Duodenal mucosa (tissue), 2 donors: ENCODE measurements at regions not wholly inside any gene's neighbourhood (a gene's known extent, or its start where the extent isn't known, plus 50 kb on each side); places are given as distances from the start of the nearest gene placed in this dataset.

Source experiments
- H3K27ac ChIP-seq: one replicate; pipeline ENCODE4 v1.7.0; 2013; ENCODE audit warnings: low read depth, low read length
- H3K27me3 ChIP-seq, 2 donors: one replicate each; pipeline ENCODE4 v1.7.0; 2013; ENCODE audit warnings: low read length in 2 of 2, control low read depth in 1 of 2; ENCODE audit not compliant: insufficient read depth in 2 of 2, control insufficient read depth in 1 of 2
- H3K36me3 ChIP-seq, 2 donors: one replicate each; pipeline ENCODE4 v1.7.0; 2013; ENCODE audit warnings: low read length in 2 of 2, control low read depth in 1 of 2; ENCODE audit not compliant: insufficient read depth in 2 of 2, control insufficient read depth in 1 of 2
- H3K4me1 ChIP-seq, 2 donors: one replicate each; pipeline ENCODE4 v1.7.0; 2013; ENCODE audit warnings: low read length in 2 of 2, control low read depth in 1 of 2; ENCODE audit not compliant: insufficient read depth in 2 of 2, control insufficient read depth in 1 of 2
- H3K4me3 ChIP-seq, 2 donors: one replicate each; pipeline ENCODE4 v1.7.0; 2013; ENCODE audit warnings: low read length in 2 of 2, low read depth in 1 of 2
- H3K9ac ChIP-seq, 2 donors: one replicate each; pipeline ENCODE4 v1.7.0; 2013; ENCODE audit warnings: low read length in 2 of 2, low read depth in 1 of 2
- H3K9me3 ChIP-seq, 2 donors: one replicate each; pipeline ENCODE4 v1.7.0; 2013; ENCODE audit warnings: low read length in 2 of 2, control low read depth in 1 of 2; ENCODE audit not compliant: control insufficient read depth in 1 of 2

DNA sequence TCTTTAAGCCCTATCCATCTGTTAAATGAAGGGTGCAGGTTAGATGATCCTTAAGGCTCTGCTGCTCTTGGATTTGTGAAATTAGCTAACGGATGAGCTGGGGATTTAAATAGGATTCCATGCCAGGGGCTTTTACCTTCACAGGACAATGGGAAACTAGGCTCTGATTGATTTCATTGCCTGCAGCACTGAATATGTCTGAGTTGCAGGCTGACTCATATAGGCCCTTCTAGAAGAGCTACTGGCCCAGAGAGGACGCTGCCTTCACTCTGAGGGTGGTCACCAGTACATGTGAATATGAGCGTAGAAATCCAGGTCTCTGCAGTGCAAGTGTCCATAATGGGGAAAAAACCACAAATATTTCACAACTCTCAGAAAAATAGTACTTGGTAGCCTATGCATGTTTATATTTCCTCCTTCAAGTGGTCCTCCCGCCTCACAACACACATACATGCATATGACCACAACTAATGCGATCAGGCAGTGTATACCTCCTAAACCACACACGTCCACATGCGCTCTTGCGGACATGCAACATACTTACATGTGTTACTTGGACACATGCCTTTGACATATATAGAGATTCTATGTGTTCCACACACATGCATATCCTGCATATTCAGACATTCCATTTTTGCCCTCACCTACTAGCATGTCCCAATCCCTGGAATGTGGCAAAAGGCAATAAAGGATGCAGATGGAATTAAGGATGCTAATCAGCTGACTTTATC is 233.8 kb upstream of the JUN start:
- no peak overlapping the region for H3K27ac ChIP-seq
- no peaks in the 10 kb centered on the region for H3K36me3 ChIP-seq
- no peak overlapping the region for H3K9ac ChIP-seq
- H3K4me1 ChIP-seq = peaks cover 33 to 40% of the 10 kb centered on the region in 2 donors
- no peak overlapping the region for H3K4me3 ChIP-seq
- no peaks in the 10 kb centered on the region for H3K27me3 ChIP-seq
- H3K9me3 ChIP-seq = no peaks in the 10 kb centered on the region

DNA sequence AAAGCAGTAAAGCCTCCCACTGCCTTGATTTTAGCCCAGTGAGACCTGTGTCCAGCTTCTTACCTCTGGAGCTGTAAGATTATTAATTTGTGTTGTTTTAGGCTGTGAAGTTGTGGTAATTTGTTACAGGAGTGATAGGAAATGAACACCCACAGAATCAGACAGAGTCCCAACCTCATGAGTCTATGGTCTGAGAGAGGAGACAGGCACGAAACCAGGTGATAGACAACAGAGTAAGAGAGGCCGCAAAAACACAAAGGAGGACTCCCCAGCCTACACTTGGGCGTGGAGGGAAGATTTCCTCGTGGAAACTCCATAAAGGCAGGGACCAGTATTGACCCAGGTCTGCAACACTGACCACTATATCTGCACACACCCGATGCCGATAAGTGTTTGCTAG is 234.6 kb upstream of the JUN start:
- Histone ChIP-seq H3K27me3 (no peaks in the 10 kb centered on the region), H3K27ac (no peak overlapping the region), H3K4me1 (peaks cover 31 to 33% of the 10 kb centered on the region in 2 donors), H3K9me3 (no peaks in the 10 kb centered on the region), H3K4me3 (no peak overlapping the region), H3K9ac (no peak overlapping the region), H3K36me3 (no peaks in the 10 kb centered on the region)

DNA sequence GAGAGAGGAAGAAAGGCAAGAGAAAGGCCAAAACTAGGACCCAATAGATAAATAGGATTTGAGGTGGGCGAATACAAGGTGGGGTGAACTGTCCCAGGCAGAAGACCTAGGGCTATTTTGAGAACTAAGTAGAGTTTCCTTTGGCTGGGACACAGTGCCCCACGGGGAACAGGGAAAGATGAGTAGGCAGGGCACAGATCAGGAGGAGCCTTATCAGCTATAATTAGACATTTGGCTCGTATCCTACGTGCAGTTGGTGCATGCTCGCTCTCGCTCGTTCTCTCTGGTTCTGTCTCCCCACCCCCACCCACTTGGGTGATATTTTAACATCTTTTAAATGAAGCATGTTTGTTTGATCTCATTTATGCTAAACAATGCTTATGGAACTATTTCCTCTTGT is 235.0 kb upstream of the JUN start:
- no peaks in the 10 kb centered on the region for H3K27me3 ChIP-seq
- H3K9me3 ChIP-seq = no peaks in the 10 kb centered on the region
- no peak overlapping the region for H3K9ac ChIP-seq
- no peak overlapping the region for H3K4me3 ChIP-seq
- H3K27ac ChIP-seq = no peak overlapping the region
- H3K4me1 ChIP-seq = peaks cover 28 to 29% of the 10 kb centered on the region in 2 donors
- H3K36me3 ChIP-seq = no peaks in the 10 kb centered on the region

DNA sequence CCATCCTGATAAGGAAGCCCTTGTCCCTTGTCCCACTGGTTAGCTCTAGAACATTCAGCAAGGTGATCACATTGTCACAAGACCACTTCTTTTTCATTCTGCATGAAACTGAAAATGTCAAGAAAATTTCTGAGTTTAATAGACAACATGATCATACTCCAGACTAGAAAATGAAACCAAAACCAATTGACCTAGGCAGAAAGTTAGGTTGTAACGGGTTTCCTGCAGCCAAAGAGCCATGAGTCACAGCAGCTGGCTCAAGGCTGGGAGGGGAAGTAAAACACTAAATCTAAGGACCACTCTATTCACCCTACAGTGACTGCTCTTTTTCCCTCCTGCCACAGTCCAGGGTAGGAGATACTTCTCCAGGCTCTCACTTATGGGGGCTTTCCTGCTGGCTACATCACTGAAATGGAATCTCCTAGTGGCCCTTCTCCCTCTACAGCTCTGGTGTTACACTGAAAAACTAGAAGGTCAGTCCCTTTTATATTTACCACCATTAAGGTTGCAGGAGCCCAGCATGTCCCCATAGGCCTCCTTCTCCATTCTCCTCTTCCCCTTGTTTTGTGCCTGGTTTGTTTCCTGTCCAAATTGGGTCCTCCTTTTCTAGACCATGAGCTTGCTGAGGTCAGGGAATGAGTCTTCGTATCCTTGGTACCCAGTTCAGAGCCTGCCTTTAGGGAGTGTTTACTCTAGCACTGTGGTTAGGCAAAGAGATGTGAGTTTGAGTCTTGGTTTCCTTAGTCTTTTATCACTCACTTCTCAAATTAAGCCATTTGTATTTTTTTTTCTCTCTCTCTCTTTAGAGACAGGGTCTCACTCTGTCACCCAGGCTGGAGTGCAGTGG is 236.5 kb upstream of the JUN start:
- Histone ChIP-seq H3K9ac (peak overlapping the region; percentile 34 to 53), H3K4me3 (peak overlapping the region; percentile 48), H3K9me3 (no peaks in the 10 kb centered on the region), H3K27ac (peak overlapping the region; percentile 1), H3K4me1 (peaks cover 20 to 25% of the 10 kb centered on the region in 2 donors), H3K36me3 (no peaks in the 10 kb centered on the region), H3K27me3 (no peaks in the 10 kb centered on the region)

DNA sequence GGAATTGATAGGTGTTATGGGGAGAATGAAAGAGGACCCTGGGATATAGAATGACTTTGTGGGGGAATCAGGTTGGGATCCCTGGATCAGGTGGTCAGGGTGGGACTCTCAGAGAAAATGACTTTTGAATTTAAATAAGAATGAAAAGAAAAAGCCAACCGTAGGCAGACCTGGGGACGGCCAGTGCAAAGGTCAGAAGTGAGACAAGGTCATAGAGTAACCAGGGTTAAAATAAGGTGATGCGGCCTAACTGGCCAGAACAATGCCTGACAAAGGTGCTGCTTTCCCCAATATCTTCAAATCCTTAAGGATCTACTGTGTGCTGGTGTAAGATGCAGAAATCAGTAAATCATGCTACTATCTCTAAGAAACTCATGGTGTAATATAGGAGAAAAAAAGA is 238.4 kb upstream of the JUN start:
- Histone ChIP-seq H3K36me3 (no peaks in the 10 kb centered on the region), H3K4me1 (peaks cover 27 to 34% of the 10 kb centered on the region in 2 donors), H3K27ac (no peak overlapping the region), H3K9me3 (no peaks in the 10 kb centered on the region), H3K27me3 (no peaks in the 10 kb centered on the region), H3K4me3 (no peak overlapping the region), H3K9ac (no peak overlapping the region)

DNA sequence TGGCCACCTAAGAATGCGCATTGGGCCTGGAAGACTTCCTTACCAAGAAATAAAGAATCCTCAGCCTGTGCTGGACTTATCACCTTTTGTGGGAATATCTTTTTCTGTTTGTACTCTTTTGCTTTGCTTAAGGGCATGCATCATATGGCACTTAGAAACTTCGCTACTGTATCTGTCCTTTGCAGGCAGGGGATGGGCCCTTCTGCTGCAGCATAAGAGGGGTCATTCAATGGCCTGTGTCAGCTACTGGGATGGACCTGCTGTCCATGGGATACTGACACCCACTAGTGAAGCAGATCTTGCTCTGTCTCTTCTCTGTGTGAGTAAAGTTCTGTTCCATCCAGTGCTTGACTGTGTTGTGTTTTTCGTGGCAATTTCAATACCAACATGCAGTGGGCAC is 239.0 kb upstream of the JUN start:
- Histone ChIP-seq H3K27ac (no peak overlapping the region), H3K9me3 (no peaks in the 10 kb centered on the region), H3K27me3 (no peaks in the 10 kb centered on the region), H3K36me3 (no peaks in the 10 kb centered on the region), H3K4me3 (no peak overlapping the region), H3K4me1 (peaks cover 33 to 39% of the 10 kb centered on the region in 2 donors), H3K9ac (no peak overlapping the region)

DNA sequence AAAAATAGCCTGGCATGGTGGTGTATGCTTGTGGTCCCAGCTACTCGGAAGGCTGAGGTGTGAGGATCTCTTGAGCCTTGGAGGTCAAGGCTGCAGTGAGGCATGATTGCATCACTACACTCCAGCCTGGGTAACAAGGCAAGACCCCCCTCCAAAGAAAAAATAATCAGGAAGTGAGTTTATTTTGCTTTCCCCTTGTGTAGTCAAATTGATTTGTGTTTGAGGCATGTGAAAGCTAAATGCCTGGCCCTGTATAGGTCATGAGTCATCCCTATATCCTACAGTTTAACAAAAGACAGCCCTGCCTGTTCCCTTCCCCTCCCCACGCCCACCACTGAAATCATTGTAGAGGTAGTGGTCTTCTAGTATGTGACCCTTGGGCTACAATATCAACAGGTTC is 241.4 kb upstream of the JUN start:
- H3K9ac ChIP-seq = no peak overlapping the region

DNA sequence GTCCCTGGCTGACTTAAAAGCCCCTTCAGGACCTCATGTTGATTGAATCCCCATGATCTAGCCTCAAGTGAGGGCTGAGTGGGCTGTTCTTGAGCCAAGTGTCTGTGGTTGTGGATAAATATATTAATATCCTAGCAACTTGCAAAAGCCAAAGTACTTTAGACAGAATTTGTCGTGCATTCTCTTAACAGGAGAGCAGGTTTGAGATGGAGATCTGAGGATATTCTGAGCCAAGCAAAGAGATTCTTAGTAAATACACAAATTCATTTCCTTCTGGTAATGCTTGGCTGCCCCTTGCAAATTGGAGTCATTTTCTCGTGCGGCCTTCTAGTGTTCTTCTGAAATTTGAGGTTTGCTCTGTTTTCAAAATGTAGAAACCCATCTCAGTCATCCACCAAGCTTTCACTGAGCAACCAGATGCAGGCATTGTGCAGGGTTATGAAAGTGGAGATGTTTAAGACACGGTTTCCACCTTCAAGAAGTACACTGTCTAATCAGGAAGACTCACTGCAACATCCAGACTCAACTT is 242.1 kb upstream of the JUN start:
- Histone ChIP-seq H3K36me3 (no peaks in the 10 kb centered on the region), H3K27ac (no peak overlapping the region), H3K27me3 (no peaks in the 10 kb centered on the region)

More for the DNA sequence above, 241.4 kb upstream of the JUN start:
- Histone ChIP-seq H3K4me3 (no peak overlapping the region), H3K9me3 (no peaks in the 10 kb centered on the region), H3K4me1 (peaks cover 21 to 26% of the 10 kb centered on the region in 2 donors), H3K27me3 (no peaks in the 10 kb centered on the region), H3K27ac (no peak overlapping the region), H3K36me3 (no peaks in the 10 kb centered on the region)

DNA sequence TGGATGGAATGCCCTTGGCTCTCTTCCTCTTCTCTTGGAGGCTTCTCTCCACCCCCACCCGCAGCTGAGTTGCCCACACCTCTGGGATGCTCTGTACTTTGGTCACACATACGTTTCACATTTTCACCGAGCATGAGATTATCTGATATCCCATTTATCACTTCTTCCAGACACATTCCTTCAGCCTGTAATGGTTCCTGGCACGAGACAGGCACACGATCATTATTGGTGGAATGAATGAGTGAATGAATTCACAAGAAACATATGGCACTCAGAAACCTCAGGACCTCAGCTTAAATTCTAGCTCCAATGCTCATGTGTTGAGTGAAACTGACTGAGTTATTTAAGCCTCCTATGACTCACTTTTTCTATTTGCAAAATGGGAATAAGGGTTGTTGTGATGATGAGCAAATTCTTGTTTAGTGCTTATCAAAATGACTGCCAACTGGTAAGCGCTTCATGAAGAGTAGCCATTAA is 242.7 kb upstream of the JUN start:
- no peaks in the 10 kb centered on the region for H3K36me3 ChIP-seq
- H3K9ac ChIP-seq = no peak overlapping the region
- H3K4me3 ChIP-seq = no peak overlapping the region
- no peaks in the 10 kb centered on the region for H3K27me3 ChIP-seq
- no peak overlapping the region for H3K27ac ChIP-seq
- no peaks in the 10 kb centered on the region for H3K9me3 ChIP-seq
- peaks cover 13 to 21% of the 10 kb centered on the region in 2 donors for H3K4me1 ChIP-seq

More for the DNA sequence above, 242.1 kb upstream of the JUN start:
- Histone ChIP-seq H3K9me3 (no peaks in the 10 kb centered on the region), H3K4me3 (no peak overlapping the region), H3K9ac (no peak overlapping the region), H3K4me1 (peaks cover 13 to 21% of the 10 kb centered on the region in 2 donors)

DNA sequence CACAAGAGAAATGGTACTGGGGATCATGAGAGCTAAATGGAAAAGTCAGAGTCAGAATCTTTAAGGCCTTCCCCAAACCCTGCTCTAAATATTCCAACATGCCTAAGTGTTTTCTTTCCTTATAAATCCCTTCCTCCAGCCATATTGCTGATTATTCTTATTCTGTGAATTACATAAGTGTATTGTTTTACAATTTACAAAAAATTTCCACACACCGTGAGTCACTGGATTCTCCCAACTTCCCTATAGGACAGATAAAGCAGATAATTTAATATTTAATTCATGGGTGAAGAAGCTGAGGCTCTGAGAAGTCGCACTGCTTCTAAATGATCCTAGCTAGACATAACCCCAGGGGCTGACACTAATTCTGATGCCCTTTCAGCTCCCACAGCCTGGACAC is 243.3 kb upstream of the JUN start:
- Histone ChIP-seq H3K4me1 (peaks cover 13 to 21% of the 10 kb centered on the region in 2 donors), H3K27me3 (no peaks in the 10 kb centered on the region), H3K27ac (no peak overlapping the region), H3K4me3 (no peak overlapping the region), H3K36me3 (no peaks in the 10 kb centered on the region), H3K9ac (no peak overlapping the region), H3K9me3 (no peaks in the 10 kb centered on the region)
